ENCODE measurements at regions not wholly inside any gene's neighbourhood (a gene's known extent, or its start where the extent isn't known, plus 50 kb on each side); places are given as distances from the start of the nearest gene placed in this dataset.

DNA sequence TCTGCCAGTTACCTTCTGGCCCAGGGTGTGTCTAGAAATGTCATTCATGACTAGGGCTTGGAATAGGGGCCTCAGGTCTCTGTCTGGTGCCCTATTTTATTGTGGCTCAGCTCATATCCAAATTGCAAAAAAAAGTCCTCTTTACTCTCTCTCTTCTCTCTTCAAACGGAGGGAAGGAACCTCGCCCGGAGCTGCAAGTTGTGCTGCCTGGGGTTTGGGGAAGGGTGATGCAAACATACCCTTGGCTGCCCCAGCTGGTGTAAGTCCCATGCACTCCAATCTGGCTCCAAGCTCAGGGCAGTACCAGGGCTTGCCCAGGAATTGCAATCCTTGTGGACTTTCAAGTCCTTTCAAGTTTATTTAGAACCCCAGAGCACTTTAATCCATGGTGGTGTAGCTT is 549.6 kb downstream of the PCDH17 start:
- Histone ChIP-seq H3K9me3 (ENCODE audit: control insufficient read depth, insufficient read depth, low read depth, low read length) (no peaks in the 10 kb centered on the region), H3K36me3 (ENCODE audit: control insufficient read depth in 2 of 2, insufficient read depth in 1 of 2, low read length in 2 of 2) (no peaks in the 10 kb centered on the region), H3K4me3 (ENCODE audit: low read depth, low read length) (no peak overlapping the region), H3K27ac (ENCODE audit: extremely low read depth, low read depth, low read length) (no peak overlapping the region), H3K4me1 (ENCODE audit: control insufficient read depth, insufficient read depth, low read length) (no peaks in the 10 kb centered on the region)
- ChIA-PET POLR2A (no interaction called here), CTCF (no interaction called here)
- TF ChIP-seq, protein P1, sequence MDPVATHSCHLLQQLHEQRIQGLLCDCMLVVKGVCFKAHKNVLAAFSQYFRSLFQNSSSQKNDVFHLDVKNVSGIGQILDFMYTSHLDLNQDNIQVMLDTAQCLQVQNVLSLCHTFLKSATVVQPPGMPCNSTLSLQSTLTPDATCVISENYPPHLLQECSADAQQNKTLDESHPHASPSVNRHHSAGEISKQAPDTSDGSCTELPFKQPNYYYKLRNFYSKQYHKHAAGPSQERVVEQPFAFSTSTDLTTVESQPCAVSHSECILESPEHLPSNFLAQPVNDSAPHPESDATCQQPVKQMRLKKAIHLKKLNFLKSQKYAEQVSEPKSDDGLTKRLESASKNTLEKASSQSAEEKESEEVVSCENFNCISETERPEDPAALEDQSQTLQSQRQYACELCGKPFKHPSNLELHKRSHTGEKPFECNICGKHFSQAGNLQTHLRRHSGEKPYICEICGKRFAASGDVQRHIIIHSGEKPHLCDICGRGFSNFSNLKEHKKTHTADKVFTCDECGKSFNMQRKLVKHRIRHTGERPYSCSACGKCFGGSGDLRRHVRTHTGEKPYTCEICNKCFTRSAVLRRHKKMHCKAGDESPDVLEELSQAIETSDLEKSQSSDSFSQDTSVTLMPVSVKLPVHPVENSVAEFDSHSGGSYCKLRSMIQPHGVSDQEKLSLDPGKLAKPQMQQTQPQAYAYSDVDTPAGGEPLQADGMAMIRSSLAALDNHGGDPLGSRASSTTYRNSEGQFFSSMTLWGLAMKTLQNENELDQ (tag by site-specific recombination; IDR thresholded peaks at IDR 0.05; ENCODE audit: low read depth) = no peak
- TF ChIP-seq BCL11B (tag by site-specific recombination; IDR thresholded peaks at IDR 0.05; ENCODE audit: low read depth) (no peak), ZNF24 (tag by site-specific recombination; IDR thresholded peaks at IDR 0.05) (no peak), ZEB2 (tag by site-specific recombination; IDR thresholded peaks at IDR 0.05) (no peak), ZNF133 (tag by site-specific recombination; IDR thresholded peaks at IDR 0.05) (no peak), GLI2 (tag by site-specific recombination; IDR thresholded peaks at IDR 0.05; ENCODE audit: borderline replicate concordance, low read depth) (no peak), ZNF530 (tag by site-specific recombination; IDR thresholded peaks at IDR 0.05; ENCODE audit: low read depth) (no peak), ZNF660 (tag by site-specific recombination; IDR thresholded peaks at IDR 0.05) (no peak), ZSCAN5A (tag by site-specific recombination; IDR thresholded peaks at IDR 0.05) (no peak), ZFP3 (tag by site-specific recombination; IDR thresholded peaks at IDR 0.05; ENCODE audit: low read depth) (no peak), ZNF121 (tag by site-specific recombination; IDR thresholded peaks at IDR 0.05) (no peak), RBAK (tag by site-specific recombination; IDR thresholded peaks at IDR 0.05) (no peak), ZNF146 (tag by site-specific recombination; IDR thresholded peaks at IDR 0.05) (no peak), ZNF292 (tag by site-specific recombination; IDR thresholded peaks at IDR 0.05; ENCODE audit: borderline replicate concordance, low read depth) (no peak), ZNF335 (tag by site-specific recombination; conservative IDR thresholded peaks at IDR 0.05) (no peak), ZNF704 (tag by site-specific recombination; IDR thresholded peaks at IDR 0.05) (no peak), ZNF114 (tag by site-specific recombination; IDR thresholded peaks at IDR 0.05) (no peak), ZNF2 (tag by site-specific recombination; IDR thresholded peaks at IDR 0.05) (no peak)
- TF ChIP-seq, protein P2, sequence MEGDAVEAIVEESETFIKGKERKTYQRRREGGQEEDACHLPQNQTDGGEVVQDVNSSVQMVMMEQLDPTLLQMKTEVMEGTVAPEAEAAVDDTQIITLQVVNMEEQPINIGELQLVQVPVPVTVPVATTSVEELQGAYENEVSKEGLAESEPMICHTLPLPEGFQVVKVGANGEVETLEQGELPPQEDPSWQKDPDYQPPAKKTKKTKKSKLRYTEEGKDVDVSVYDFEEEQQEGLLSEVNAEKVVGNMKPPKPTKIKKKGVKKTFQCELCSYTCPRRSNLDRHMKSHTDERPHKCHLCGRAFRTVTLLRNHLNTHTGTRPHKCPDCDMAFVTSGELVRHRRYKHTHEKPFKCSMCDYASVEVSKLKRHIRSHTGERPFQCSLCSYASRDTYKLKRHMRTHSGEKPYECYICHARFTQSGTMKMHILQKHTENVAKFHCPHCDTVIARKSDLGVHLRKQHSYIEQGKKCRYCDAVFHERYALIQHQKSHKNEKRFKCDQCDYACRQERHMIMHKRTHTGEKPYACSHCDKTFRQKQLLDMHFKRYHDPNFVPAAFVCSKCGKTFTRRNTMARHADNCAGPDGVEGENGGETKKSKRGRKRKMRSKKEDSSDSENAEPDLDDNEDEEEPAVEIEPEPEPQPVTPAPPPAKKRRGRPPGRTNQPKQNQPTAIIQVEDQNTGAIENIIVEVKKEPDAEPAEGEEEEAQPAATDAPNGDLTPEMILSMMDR (tag by site-specific recombination; IDR thresholded peaks at IDR 0.05) = no peak

GRCh38 chr13:58187881-58188280 is 556.3 kb downstream of the PCDH17 start:
- ChIA-PET CTCF (no interaction called here), POLR2A (no interaction called here)
- Histone ChIP-seq H3K27ac (ENCODE audit: extremely low read depth, low read depth, low read length) (no peak overlapping the region), H3K36me3 (ENCODE audit: control insufficient read depth in 2 of 2, insufficient read depth in 1 of 2, low read length in 2 of 2) (no peaks in the 10 kb centered on the region), H3K9me3 (ENCODE audit: control insufficient read depth, insufficient read depth, low read depth, low read length) (no peaks in the 10 kb centered on the region), H3K4me3 (ENCODE audit: low read depth, low read length) (no peak overlapping the region), H3K4me1 (ENCODE audit: control insufficient read depth, insufficient read depth, low read length) (no peaks in the 10 kb centered on the region)
- TF ChIP-seq ZNF10 (tag by site-specific recombination; IDR thresholded peaks at IDR 0.05) = no peak
- no peak for TF ChIP-seq ZSCAN30 (tag by site-specific recombination; IDR thresholded peaks at IDR 0.05)
- no peak for TF ChIP-seq HOXD13 (CRISPR knock-in tag; IDR thresholded peaks at IDR 0.05; ENCODE audit: borderline replicate concordance)
- TF ChIP-seq ZNF324 (tag by site-specific recombination; IDR thresholded peaks at IDR 0.05) = no peak
- no peak for TF ChIP-seq TRIM28 (IDR thresholded peaks at IDR 0.05; ENCODE audit: borderline replicate concordance, low read length)
- no peak for TF ChIP-seq ZFP37 (tag by site-specific recombination; IDR thresholded peaks at IDR 0.05)
- TF ChIP-seq ZNF623 (tag by site-specific recombination; IDR thresholded peaks at IDR 0.05) = no peak
- TF ChIP-seq ZNF670 (tag by site-specific recombination; IDR thresholded peaks at IDR 0.05; ENCODE audit: low read depth) = no peak
- TF ChIP-seq ZNF404 (tag by site-specific recombination; IDR thresholded peaks at IDR 0.05) = no peak
- no peak for TF ChIP-seq ZNF132 (tag by site-specific recombination; IDR thresholded peaks at IDR 0.05; ENCODE audit: borderline replicate concordance)

All from HEK293 (cell line).